CD4-positive, alpha-beta T cell (primary cell): ENCODE measurements at regions not wholly inside any gene's neighbourhood (a gene's known extent, or its start where the extent isn't known, plus 50 kb on each side); places are given as distances from the start of the nearest gene placed in this dataset.

Experiments
- ATAC-seq: fragments of 200-7000 bp; cut with Tn5 transposase; one replicate; pipeline ENCODE4 v1.10.0; 2022; ENCODE audit warnings: mild to moderate bottlenecking; ENCODE audit not compliant: poor library complexity
- CTCF ChIA-PET: fragments of 350-600 bp; sonication (Branson Sonifier 250); formaldehyde crosslinking; loops from one replicate; lab custom pipeline; 2021; ENCODE audit warnings: antibody characterized with exemption, inconsistent platforms; lab: Charles Lee
- POLR2A ChIA-PET: fragments of 350-600 bp; sonication (Branson Sonifier 250); formaldehyde crosslinking; loops from one replicate; lab custom pipeline; 2021; ENCODE audit warnings: antibody characterized with exemption, inconsistent platforms; lab: Charles Lee
- DNase-seq, 14 experiments: peaks; one replicate each; pipeline ENCODE4 v3.0.0-alpha.2; 2013 to 2020; ENCODE audit warnings: mixed read lengths in 2 of 14
- H3K27ac ChIP-seq, 2 donors: one replicate each; pipeline versions ENCODE4 v1.5.1 to v1.7.0; 2013; ENCODE audit warnings: low read length in 2 of 2, low read depth in 1 of 2, mild to moderate bottlenecking in 1 of 2
- H3K27me3 ChIP-seq, 2 experiments: 1 replicate in 1 of 2; 2 replicates in 1 of 2; pipeline versions ENCODE4 v1.6.1 to v1.7.0; 2013; ENCODE audit warnings: low read length in 2 of 2, control low read depth in 1 of 2, mild to moderate bottlenecking in 1 of 2, moderate library complexity in 1 of 2; ENCODE audit not compliant: insufficient read depth in 2 of 2, control insufficient read depth in 1 of 2
- H3K36me3 ChIP-seq: one replicate; pipeline ENCODE4 v1.6.1; 2013; ENCODE audit warnings: low read length, control low read depth; ENCODE audit not compliant: insufficient read depth
- H3K4me1 ChIP-seq: one replicate; pipeline ENCODE4 v1.6.1; 2013; ENCODE audit warnings: low read length, control low read depth; ENCODE audit not compliant: insufficient read depth
- H3K4me3 ChIP-seq: one replicate; pipeline ENCODE4 v1.5.1; 2013; ENCODE audit warnings: mild to moderate bottlenecking, low read length, moderate library complexity
- H3K9me3 ChIP-seq, 2 experiments: 1 replicate in 1 of 2; 2 replicates in 1 of 2; pipeline versions ENCODE4 v1.6.1 to v1.7.0; 2013; ENCODE audit warnings: low read length in 2 of 2, mild to moderate bottlenecking in 2 of 2, control low read depth in 1 of 2, moderate library complexity in 1 of 2; ENCODE audit not compliant: control insufficient read depth in 1 of 2, insufficient read depth in 1 of 2
- H3K27ac Mint-ChIP-seq: one replicate; pipeline ENCODE4 v1.8.0; 2020; ENCODE audit warnings: mixed read lengths
- H3K27me3 Mint-ChIP-seq: one replicate; pipeline ENCODE4 v1.8.0; 2021; ENCODE audit warnings: mixed read lengths
- H3K36me3 Mint-ChIP-seq: one replicate; pipeline ENCODE4 v1.8.0; 2021; ENCODE audit warnings: low read depth, mixed read lengths
- H3K4me1 Mint-ChIP-seq: one replicate; pipeline ENCODE4 v1.8.0; 2021; ENCODE audit warnings: low read depth, mixed read lengths
- H3K4me3 Mint-ChIP-seq: one replicate; pipeline ENCODE4 v1.8.0; 2020; ENCODE audit warnings: mild to moderate bottlenecking, mixed read lengths
- H3K9me3 Mint-ChIP-seq: one replicate; pipeline ENCODE4 v1.8.0; 2020; ENCODE audit warnings: mixed read lengths
- intact Hi-C, 2 experiments: fragments of 100-400 bp; cut with DNase I in 1 of 2; cut with micrococcal nuclease in 1 of 2; formaldehyde crosslinking; loops; one replicate each; pipeline versions ENCODE4 v1.15.1 to v1.9.0; 2023 to 2025; cut with DNase I, micrococcal nuclease
- TF ChIP-seq, protein P1 (sequence below): fragments of 200-600 bp; IDR thresholded peaks from one replicate; pipeline ENCODE4 v1.8.0; 2022; ENCODE audit warnings: antibody characterized with exemption, mild to moderate bottlenecking

- DNase-seq (no peak), ATAC-seq (no peak)
- H3K9me3 ChIP-seq: no peaks in the 10 kb centered on the region
- no peak overlapping the region for H3K27ac ChIP-seq
- no peaks in the 10 kb centered on the region for H3K4me1 Mint-ChIP-seq
- no peaks in the 10 kb centered on the region for H3K36me3 Mint-ChIP-seq
- no peak overlapping the region for H3K4me3 Mint-ChIP-seq
- no peaks in the 10 kb centered on the region for H3K36me3 ChIP-seq
- no peaks in the 10 kb centered on the region for H3K27me3 ChIP-seq
- no peaks in the 10 kb centered on the region for H3K27me3 Mint-ChIP-seq
- intact Hi-C loops: no loop called here
- no peaks in the 10 kb centered on the region for H3K9me3 Mint-ChIP-seq
- no peak overlapping the region for H3K4me3 ChIP-seq
- TF ChIP-seq, protein P1, sequence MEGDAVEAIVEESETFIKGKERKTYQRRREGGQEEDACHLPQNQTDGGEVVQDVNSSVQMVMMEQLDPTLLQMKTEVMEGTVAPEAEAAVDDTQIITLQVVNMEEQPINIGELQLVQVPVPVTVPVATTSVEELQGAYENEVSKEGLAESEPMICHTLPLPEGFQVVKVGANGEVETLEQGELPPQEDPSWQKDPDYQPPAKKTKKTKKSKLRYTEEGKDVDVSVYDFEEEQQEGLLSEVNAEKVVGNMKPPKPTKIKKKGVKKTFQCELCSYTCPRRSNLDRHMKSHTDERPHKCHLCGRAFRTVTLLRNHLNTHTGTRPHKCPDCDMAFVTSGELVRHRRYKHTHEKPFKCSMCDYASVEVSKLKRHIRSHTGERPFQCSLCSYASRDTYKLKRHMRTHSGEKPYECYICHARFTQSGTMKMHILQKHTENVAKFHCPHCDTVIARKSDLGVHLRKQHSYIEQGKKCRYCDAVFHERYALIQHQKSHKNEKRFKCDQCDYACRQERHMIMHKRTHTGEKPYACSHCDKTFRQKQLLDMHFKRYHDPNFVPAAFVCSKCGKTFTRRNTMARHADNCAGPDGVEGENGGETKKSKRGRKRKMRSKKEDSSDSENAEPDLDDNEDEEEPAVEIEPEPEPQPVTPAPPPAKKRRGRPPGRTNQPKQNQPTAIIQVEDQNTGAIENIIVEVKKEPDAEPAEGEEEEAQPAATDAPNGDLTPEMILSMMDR: no peak
- H3K4me1 ChIP-seq: no peaks in the 10 kb centered on the region
- POLR2A ChIA-PET: no interaction called here
- no peak overlapping the region for H3K27ac Mint-ChIP-seq
- CTCF ChIA-PET: no interaction called here
Measured at GRCh38 chr1:90393025-90393424, 324.1 kb downstream of the BARHL2 start.

GRCh38 chr1:90391126-90391525, 326.0 kb downstream of the BARHL2 start:
- Mint-ChIP-seq H3K36me3 (no peaks in the 10 kb centered on the region), H3K27me3 (no peaks in the 10 kb centered on the region), H3K4me3 (no peak overlapping the region), H3K4me1 (no peaks in the 10 kb centered on the region), H3K9me3 (no peaks in the 10 kb centered on the region), H3K27ac (no peak overlapping the region)
- Histone ChIP-seq H3K36me3 (no peaks in the 10 kb centered on the region), H3K9me3 (no peaks in the 10 kb centered on the region), H3K4me3 (no peak overlapping the region), H3K4me1 (no peaks in the 10 kb centered on the region), H3K27me3 (no peaks in the 10 kb centered on the region), H3K27ac (no peak overlapping the region)
- CTCF ChIA-PET: no interaction called here
- DNase-seq (no peak), ATAC-seq (no peak)
- TF ChIP-seq, protein P1: no peak
- POLR2A ChIA-PET: no interaction called here
- intact Hi-C loops: no loop called here

- no peak overlapping the region for H3K27ac Mint-ChIP-seq
- no peaks in the 10 kb centered on the region for H3K9me3 ChIP-seq
- no peaks in the 10 kb centered on the region for H3K4me1 Mint-ChIP-seq
- ATAC-seq (no peak), DNase-seq (no peak)
- H3K36me3 Mint-ChIP-seq: no peaks in the 10 kb centered on the region
- no peak overlapping the region for H3K4me3 ChIP-seq
- intact Hi-C loops: no loop called here
- POLR2A ChIA-PET: no interaction called here
- H3K27me3 ChIP-seq: no peaks in the 10 kb centered on the region
- H3K9me3 Mint-ChIP-seq: no peaks in the 10 kb centered on the region
- H3K36me3 ChIP-seq: no peaks in the 10 kb centered on the region
- H3K27ac ChIP-seq: no peak overlapping the region
- no peaks in the 10 kb centered on the region for H3K4me1 ChIP-seq
- CTCF ChIA-PET: no interaction called here
- no peaks in the 10 kb centered on the region for H3K27me3 Mint-ChIP-seq
- TF ChIP-seq, protein P1: no peak
- no peak overlapping the region for H3K4me3 Mint-ChIP-seq
Measured at GRCh38 chr1:90387805-90388204, 329.3 kb downstream of the BARHL2 start.
